ENCODE measurements at regions not wholly inside any gene's neighbourhood (a gene's known extent, or its start where the extent isn't known, plus 50 kb on each side); places are given as distances from the start of the nearest gene placed in this dataset.
"Not testable (repeated sequence)": the region's sequence is repeated elsewhere in the genome, so short reads cannot be mapped to it uniquely, and the experiment has no call there.

DNA sequence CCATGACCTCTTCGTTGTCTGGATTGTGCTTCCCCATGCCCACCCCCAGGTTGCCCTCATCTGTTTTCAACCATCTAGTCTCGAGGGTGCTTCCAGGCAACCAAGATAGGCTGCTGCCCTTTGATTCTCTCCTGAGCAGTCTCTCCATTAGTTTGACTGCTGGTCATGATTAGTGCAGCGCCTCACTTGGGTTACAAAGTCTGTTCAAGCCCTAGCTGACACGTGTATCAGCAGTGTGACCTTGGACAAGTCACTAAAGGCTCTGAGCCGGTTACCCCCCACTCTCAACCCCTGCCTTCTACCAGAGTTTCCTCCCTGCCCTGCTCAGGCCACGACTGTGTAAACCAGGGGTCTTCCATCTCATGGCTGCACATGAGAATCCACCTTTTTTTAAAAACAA, 185.3 kb upstream of the PWP1 start:
- DNase-seq (ENCODE audit: low read depth): no peak

DNA sequence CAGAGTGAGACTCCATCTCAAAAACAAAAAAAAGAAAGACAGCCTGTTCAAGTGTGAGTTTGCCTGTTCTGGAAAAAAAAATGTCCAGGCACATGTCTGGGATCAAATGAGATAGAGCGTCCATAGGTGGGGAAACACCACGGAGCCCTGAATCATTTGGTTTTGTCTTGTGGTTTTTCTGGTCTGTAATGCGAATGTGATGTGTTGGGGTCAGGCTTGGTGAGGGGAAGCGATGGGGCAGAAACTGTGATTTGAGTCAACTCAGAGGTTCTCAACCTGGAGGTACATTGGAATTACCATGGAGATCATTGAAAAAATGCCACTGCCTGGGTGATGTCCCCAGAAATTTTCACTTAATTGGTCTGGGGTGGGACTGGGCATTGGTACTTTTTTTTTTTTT, 183.9 kb upstream of the PWP1 start:
- DNase-seq (ENCODE audit: low read depth): no peak

DNA sequence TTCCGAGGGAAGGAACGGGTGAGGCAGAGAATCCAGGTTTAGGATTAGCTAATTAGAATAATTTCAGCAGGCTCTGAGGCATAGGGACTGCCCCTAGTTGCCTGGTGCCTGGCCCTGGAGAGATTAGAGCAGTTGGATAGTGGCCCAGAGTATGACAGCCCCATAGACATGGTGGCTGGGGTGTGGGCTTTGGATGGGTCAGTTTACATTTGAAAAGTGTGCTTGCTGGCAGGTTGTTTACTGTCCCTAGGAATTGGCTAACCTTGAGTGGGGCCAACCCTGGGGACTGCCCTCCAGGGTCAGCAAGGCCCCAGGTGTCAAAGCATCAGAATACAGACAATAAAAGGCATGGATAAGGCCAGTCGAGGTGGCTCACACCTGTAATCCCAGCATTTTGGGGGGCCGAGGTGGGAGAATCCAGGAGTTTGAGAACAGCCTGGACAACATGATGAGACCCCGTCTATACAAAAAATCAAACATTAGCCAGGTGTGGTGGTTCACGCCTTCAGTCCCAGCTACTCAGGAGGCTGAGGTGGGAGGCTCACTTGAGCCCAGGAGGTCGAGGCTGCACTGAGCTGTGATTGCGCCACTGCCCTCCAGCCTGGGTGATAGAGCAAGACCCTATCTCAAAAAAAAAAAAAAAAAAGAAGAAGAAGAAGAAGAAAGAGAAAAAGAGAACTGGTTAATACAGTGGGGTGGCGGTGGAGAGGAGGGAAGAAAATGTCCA, 182.3 kb upstream of the PWP1 start:
- no peak for DNase-seq (ENCODE audit: low read depth)

DNA sequence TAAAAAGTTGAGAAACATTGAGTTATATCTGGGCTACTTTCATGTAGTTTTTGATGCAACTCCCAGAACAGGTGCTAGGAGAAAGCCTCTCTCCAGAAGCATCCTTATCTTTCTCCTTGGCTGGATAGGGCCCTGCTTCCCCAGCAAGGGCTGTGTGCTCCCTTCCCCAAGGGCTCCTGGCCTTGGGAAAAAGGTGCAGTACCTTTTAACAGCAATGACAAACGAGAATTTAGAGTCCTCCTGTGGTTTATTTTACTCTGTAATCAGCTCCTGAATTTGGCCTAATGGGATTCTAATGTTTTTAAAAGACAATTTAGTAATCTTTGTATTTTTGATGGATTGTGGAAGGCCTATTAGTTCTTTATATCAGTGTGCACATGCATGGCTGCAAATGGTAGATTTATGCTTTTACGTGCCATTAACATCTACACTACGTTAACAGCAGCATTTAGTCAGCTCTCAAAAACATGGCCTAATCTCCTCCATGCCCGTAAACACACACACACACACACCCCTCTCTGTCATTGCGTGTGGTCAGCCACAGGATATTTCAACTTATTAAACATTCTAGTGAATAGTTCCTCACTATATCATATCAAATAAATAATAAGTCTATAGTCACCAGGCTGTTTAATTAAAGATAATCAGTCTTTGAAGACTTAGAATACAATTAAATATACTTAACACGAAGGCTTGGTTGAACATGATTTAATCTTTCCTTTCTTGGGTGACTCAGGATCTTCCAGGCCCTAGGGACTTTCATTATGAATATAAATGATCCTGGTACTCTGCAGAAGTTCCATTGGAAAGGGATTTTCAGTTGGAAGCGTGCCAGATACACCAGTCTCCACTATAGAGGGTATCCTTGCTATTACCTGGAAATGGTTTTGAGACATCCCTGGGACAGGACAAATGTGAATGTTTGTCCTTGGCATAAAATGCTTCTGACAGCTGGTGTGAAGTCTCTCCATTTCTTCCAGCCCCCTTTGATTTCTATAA, 181.4 kb upstream of the PWP1 start:
- no peak for DNase-seq (ENCODE audit: low read depth)

DNA sequence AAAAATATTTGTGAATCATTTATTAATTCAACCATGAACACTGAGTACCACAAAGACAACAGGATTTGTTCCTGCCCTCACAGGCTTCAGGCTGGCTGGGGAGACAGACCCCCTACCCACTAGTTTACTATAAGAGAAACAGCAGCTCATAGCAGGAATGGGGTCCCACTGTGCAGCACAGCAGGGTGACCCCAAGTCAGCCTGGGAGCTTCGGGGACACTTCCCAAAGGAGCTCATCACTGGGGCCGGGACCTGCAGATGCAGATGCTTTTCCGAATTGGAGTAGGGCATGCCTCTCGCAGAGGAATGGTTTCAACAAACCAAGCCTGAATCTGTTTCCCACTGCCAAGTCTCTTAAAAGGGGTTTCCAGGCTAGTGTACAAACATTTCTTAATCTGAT, 176.2 kb upstream of the PWP1 start:
- no peak for DNase-seq (ENCODE audit: low read depth)

DNA sequence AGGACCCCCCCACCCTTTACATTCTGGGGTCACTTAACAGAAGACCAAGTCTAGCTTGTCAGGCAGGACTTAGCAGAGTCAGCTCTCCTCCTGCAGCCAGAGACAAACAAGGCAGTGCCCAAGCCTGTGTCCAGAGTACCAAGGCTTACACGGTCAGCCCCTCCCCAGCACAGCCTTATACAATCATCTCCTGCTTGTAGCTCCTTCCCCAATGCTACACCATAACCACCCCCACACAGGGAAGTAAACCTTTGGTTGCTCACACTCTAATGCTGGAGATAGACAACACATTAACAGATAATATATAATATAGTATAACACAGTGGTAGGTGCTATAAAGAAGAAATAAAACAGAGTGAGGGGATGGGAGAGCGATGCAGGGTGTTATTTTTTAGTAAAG, 175.4 kb upstream of the PWP1 start:
- no peak for DNase-seq (ENCODE audit: low read depth)

DNA sequence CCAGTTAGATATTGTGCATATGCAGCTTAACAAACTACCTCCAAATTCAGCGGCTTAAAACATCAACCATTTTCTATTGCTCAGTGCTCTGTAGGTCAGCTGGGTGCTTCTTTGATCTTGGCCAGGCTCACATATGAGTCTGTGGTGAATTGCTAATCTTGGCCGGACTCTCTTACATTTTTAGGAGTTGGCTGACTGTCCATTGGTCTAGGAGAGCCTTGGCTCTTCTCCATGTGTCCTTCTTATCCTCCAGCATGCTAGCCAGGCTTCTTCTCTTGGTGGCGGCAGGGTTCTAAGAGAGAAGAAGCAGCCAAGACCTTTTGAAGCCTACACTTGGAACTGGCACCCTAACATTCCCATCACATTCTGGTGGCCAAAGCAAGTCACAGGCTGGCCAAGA, 174.3 kb upstream of the PWP1 start:
- DNase-seq (ENCODE audit: low read depth): peak; percentile 40

DNA sequence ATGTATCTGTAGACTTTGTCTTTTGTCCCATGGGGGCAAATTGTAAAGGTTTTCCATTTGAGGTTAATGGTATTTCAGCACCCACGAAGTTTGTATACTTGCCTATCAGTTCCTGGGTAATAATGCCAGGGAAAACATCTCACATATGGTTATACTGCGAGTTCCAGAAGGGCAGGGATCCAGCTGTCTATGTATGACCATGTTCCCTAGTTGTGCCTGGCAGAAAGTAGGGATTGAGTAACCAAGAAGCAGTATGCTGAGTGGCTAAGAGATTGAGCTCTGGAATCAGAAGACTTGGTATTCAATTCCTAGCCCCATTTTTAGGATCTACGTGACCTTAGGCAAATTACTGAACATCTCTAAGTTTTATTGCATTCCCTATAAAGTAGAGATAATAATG, 173.2 kb upstream of the PWP1 start:
- DNase-seq (ENCODE audit: low read depth): no peak

DNA sequence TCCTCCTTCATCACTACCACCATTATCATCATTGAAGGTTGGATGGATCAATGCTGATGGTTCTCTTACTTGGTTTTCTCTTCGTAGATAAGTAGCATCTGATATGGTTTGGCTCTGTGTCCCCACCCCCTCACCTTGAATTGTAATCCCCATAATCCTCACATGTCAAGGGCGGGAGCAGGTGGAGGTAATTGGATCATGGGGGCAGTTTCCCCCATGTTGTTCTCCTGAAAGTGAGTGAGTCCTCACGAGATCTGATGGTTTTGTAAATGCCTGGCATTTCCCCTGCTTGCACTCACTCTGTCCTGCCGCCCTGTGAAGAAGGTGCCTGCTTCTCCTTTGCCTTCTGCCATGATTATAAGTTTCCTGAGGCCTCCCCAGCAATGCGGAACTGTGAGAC, 172.4 kb upstream of the PWP1 start:
- no peak for DNase-seq (ENCODE audit: low read depth)

DNA sequence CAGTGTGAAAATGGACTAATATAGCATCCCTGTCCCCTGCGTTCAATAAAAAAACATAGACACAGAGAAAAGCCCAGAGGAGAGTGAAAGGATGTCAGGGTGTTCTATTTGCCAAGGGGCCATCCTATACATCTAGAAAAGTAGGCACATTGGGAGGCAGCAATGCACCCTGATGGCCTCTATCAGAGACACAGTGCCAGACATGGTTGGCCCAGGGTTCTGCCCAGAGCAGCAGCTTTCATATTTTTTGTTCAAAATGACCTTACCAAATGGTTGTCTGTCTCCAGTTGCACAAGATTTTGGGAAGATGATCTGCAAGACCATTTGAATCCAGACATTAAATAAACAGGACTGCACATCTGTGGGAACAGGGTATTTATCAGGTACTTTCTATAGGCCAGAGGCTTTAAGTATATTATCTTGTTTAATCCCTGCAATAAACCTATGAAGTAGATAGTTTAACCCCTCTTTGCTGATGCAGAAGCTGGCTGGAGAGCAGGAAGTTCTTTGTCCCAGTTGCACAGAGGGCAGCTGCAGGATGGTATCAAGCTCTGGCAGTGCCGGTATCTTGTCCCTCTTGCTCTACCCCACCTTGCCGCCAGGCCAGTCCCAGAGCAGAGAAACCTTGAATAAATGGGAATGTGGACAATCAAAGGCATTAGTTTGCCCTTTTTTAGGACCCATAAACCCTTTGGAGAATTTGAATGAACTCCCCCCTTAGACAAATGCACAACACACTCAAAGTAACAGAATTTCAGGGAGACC, 171.8 kb upstream of the PWP1 start:
- DNase-seq (ENCODE audit: low read depth): no peak

DNA sequence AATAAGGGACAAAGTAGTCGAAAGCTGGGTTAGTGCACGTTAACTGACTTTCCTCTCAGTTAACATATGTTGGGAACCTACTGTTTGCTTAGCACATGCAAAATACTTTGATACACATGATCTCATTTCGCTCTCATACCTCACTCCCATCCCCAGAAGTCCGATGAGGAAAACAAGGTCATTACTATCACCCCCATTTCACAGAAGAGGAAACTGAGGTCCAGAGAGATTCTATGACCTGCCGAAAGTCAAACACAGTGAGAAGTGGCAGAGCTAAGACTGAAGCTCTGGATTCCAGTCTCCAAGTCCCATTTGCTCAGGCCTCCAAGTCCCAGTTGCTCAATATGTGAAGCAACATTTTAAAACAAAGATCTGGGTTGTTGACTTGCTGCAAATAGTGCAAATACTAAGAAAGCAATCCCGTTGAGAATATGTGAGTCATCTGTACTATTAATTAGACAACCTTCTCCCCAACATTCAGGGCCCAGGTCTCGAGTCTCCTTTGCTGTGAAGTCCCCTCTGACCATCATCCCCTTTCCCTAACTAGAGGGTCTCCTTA, 170.6 kb upstream of the PWP1 start:
- peak; percentile 58 for DNase-seq (ENCODE audit: low read depth)

DNA sequence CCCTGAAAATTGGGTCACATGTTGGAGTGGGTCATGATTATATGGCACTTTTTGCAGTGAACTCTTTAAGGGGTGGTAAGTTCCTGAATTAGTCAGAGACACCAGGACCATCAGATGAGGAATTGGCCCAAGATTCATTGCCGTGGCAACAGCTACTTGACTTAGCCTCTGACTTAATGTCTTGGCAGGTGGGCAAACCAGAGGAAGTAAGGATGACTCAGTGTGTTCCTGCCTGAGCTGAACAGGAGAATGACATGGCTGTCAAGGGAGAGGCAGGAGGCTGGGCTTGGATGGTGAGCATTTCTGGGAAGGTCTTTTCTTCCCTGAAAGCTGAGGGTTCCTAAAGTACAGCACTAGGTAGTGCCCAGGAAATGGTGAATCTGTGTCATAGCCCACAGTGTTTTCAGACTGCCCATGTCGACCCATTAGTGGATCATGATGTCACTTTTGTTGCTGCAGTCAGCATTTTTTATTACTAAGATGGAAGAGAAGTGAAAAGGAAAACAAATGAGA, 170.1 kb upstream of the PWP1 start:
- peak; percentile 84 for DNase-seq (ENCODE audit: low read depth)

DNA sequence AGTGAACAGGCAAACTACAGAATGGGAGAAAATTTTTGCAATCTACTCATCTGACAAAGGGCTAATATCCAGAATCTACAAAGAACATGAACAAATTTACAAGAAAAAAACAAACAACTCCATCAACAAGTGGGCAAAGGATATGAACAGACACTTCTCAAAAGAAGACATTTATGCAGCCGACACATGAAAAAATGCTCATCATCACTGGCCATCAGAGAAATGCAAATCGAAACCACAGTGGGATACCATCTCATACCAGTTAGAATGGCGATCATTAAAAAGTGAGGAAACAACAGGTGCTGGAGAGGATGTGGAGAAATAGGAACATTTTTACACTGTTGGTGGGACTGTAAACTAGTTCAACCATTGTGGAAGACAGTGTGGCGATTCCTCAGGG, 167.8 kb upstream of the PWP1 start:
- not testable (repeated sequence) for DNase-seq (ENCODE audit: low read depth)

DNA sequence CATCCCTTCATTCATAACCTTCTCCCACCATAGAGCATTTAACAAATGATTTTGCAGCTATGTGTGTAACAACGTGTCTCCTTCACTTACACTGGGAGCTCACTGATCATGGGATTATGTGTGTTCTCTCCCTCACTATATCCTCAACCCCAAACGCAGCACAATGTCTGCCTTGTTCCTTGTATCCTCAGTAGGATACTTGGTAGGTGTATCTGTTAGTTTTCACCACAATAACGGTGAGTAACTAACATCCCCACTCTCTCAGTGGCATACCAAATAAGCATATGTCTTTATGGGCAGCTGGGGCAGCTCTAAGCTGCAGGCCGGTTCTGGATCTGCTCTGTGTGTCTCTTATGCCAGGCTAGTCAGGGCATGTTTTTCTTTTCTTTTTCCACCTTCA, 166.7 kb upstream of the PWP1 start:
- DNase-seq (ENCODE audit: low read depth): no peak

DNA sequence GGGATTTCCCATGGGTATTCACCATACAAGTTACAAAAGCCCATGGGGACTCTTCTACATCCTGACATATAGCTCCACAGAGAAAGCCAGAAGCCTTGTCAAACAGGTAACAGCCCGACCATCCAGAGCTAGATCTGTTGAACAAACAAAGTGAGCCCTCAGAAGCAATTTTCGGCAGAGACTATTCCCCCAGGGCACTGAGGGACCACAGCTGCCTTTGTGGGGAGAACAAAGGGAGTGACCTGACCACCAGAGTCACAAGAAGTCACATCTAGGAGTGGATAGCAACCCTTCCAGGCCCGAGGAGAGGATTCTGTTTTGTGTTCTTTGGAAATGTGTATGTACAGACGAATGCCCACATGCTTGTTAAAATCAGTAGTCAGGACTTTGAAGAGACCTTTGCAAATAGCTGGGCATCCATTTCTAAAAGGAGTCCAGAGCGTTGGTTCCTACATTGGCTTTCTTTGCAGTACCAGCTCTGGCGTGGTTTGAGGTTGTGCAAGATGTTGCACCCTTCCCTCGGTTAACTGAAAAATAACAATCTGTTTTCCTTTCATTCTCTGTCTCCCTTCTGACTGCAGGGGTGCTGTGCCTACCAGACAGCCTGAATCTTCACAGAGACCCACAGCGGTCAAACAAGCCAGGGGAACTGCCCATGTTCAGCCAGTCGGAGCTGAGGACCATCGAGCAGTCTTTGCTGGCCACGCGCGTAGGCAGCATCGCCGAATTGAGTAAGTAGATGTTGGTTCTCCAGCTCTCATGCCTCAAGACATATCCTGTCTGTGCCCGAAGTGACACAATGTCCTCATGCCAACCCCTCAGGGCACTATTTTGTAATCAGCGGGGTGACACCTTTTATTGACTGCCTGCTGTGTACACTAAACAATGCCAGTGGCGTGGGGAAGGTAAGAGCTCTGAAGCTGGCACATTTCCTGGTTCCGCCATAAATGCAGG, 165.4 kb upstream of the PWP1 start:
- DNase-seq (ENCODE audit: low read depth): no peak

DNA sequence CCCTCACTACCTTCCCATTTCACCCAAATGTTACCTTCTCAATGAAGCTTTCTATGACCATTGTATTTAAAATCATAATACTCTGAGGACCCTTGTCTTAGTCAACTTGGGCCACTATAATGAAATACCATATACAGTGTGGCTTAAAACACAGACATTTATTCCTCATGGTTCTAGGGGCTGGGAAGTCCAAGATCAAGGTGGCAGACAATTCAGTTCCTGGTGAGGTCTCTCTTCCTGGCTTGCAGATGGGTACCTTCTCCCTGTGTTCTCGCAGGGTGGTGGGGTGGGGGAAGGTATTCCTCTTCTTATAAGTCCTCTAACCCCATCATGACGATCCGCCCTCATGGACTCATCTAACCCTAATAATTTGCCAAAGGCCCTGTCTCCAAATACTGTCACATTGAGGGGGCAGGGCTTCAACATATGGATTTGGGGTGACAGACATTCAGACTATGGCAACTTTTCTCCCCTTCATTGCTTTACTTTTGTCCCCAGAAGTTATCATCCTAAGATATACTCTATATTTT, 163.7 kb upstream of the PWP1 start:
- DNase-seq (ENCODE audit: low read depth): no peak

DNA sequence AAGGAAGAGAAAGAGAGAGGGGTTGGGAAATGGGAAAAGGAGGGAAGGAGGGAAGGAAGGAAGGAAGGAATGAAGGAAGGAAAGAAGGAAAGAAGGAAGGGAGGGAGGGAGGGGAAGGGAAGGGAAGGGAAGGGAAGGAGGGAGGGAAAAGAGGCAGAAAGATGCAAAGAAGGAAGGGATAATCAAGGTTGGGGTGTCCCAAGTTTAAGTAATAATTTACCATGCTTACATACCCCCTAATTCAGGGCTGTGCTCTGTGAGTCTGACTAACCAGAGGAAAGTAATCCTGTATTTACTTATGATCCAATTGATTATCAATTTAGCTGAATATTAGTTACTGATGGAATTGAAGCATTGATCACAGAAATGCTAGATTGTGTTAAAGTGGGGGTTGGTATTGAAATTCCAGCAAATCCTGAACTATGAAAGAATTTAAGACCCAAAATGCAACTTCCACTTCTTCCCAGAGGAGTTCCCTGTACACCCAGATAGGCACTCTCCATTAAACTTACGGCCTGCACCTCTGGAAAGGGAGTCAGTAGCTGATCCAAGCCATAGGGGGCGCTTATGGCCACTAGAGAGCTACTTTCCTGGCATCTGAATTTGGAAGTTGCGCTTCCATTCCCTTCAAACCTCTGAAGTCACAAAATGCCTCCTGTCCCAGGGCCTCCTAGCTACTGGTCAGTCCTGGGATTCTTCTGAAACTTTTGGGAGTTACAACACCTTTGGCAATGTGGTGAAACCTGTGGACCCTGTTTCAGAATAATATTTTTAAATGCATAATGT, 162.7 kb upstream of the PWP1 start:
- DNase-seq (ENCODE audit: low read depth): no peak

DNA sequence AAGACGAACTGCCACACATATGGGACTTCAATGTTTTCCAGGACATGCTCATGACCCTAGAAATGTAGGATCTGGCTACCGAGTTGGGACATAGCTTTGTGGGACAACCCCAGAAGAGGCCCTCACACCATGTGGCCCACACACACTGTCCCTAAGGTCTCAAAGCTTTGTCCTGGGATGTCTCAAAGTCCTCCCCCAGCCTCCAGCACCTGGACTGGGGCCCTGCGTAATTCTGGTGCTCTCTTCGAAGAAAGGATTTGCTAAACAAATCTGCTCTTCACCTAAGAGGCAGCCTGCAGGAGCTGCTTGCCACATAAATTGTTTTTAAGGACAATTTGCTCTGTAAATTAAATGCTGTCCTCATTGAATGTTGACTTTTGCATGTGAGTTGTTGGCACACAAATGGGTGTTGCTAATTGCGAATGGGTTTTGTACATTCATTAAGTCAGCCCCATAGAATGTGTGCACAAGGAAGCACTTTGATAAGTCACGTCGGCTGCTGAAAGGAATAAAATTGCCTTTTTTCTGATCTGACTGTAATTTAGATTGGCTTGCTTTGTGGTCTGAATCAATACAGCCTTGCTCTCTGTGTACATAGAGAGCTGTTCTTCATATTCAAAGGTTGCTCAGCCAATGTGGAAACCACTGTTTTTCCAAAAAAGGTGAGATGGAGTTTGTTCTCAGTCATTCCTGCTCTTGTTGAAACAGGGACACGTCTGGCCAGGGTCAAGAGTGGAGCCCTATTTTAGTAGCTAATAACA, 161.6 kb upstream of the PWP1 start:
- DNase-seq (ENCODE audit: low read depth): no peak

All from GM04503 (cell line).